Endothelial cell of umbilical vein (primary cell): ENCODE measurements at regions not wholly inside any gene's neighbourhood (a gene's known extent, or its start where the extent isn't known, plus 50 kb on each side); places are given as distances from the start of the nearest gene placed in this dataset.

ENCODE experiments used
- CTCF ChIP-seq, 2 donors: IDR thresholded peaks; 1 replicate in 1 of 2; 2 replicates in 1 of 2; pipeline ENCODE4 v1.5.1; 2011; ENCODE audit warnings: low read length in 2 of 2, mild to moderate bottlenecking in 2 of 2, moderate library complexity in 2 of 2, control low read depth in 1 of 2, inconsistent platforms in 1 of 2, low read depth in 1 of 2; ENCODE audit not compliant: insufficient read depth in 1 of 2; ENCODE audit errors: extremely low read depth in 1 of 2
- POLR2A ChIP-seq: IDR thresholded peaks from 2 replicates; pipeline ENCODE4 v1.6.1; 2012; ENCODE audit warnings: low read depth, mild to moderate bottlenecking, control low read depth, low read length
- POLR2AphosphoS5 ChIP-seq: IDR thresholded peaks from 2 replicates; pipeline ENCODE4 v1.6.1; 2012; ENCODE audit warnings: low read depth, mild to moderate bottlenecking, control low read depth, low read length, moderate library complexity; ENCODE audit not compliant: insufficient read depth
- TF ChIP-seq, protein P1 (sequence below): IDR thresholded peaks from 2 replicates; pipeline ENCODE4 v1.6.1; 2011; ENCODE audit not compliant: insufficient read depth, insufficient read length

- TF ChIP-seq CTCF (IDR thresholded peaks at IDR 0.05; ENCODE audit: extremely low read depth in 1 of 2, insufficient read depth in 1 of 2, low read depth in 1 of 2, low read length in 2 of 2) (no peak), POLR2AphosphoS5 (no peak), POLR2A (no peak)
- TF ChIP-seq, protein P1, sequence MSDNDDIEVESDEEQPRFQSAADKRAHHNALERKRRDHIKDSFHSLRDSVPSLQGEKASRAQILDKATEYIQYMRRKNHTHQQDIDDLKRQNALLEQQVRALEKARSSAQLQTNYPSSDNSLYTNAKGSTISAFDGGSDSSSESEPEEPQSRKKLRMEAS, result no peak
Measured at GRCh38 chrX:42531441-42531840, 246.5 kb downstream of the PPP1R2C start.
